H1 (cell line): ENCODE measurements at regions not wholly inside any gene's neighbourhood (a gene's known extent, or its start where the extent isn't known, plus 50 kb on each side); places are given as distances from the start of the nearest gene placed in this dataset.

ENCODE experiments used
- CTCF ChIA-PET: fragments of 300-600 bp; sonication (Branson Sonifier 250); formaldehyde crosslinking; loops from one replicate; lab custom pipeline; 2021; ENCODE audit not compliant: partially characterized antibody; lab: Charles Lee
- POLR2A ChIA-PET: fragments of 300-600 bp; sonication (Branson Sonifier 250); formaldehyde crosslinking; loops from one replicate; lab custom pipeline; 2021; ENCODE audit warnings: inconsistent platforms; ENCODE audit not compliant: partially characterized antibody; lab: Charles Lee
- DNase-seq, 2 experiments: peaks; one replicate each; pipeline versions ENCODE4 v3.0.0 to v3.0.0-alpha.2; 2010 to 2022; ENCODE audit warnings: low spot score in 2 of 2, low read depth in 1 of 2, mixed read lengths in 1 of 2
- FAIRE-seq: peaks from 2 replicates; lab custom pipeline; 2011; peaks lifted over from hg19 to GRCh38; lab: Jason Lieb, UNC
- H2AFZ ChIP-seq: 2 replicates; pipeline ENCODE4 v1.8.1; 2012; ENCODE audit warnings: low read length, inconsistent platforms
- H2AK5ac ChIP-seq: 2 replicates; pipeline ENCODE4 v1.6.1; 2013; ENCODE audit warnings: low read depth, low read length
- H2BK120ac ChIP-seq: replicated peaks from 2 replicates; pipeline ENCODE3; 2013; ENCODE audit warnings: low read depth, low read length, inconsistent platforms
- H2BK12ac ChIP-seq: 2 replicates; pipeline ENCODE4 v1.6.1; 2013; ENCODE audit warnings: low read depth, low read length
- H2BK15ac ChIP-seq: 2 replicates; pipeline ENCODE4 v1.6.1; 2013; ENCODE audit warnings: low read length
- H2BK20ac ChIP-seq: 2 replicates; pipeline ENCODE4 v1.6.1; 2013; ENCODE audit warnings: low read length
- H2BK5ac ChIP-seq: 2 replicates; pipeline ENCODE4 v1.6.1; 2013; ENCODE audit warnings: low read depth, low read length
- H3K14ac ChIP-seq: 2 replicates; pipeline ENCODE4 v1.6.1; 2013; ENCODE audit warnings: inconsistent platforms; ENCODE audit not compliant: insufficient read length
- H3K18ac ChIP-seq: 2 replicates; pipeline ENCODE4 v1.6.1; 2013; ENCODE audit warnings: low read length; ENCODE audit errors: extremely low read depth
- H3K23ac ChIP-seq: 2 replicates; pipeline ENCODE4 v1.6.1; 2013; ENCODE audit warnings: inconsistent platforms; ENCODE audit not compliant: insufficient read length
- H3K23me2 ChIP-seq: 2 replicates; pipeline ENCODE4 v1.6.1; 2013; ENCODE audit warnings: low read depth, low read length
- H3K27ac ChIP-seq: 2 replicates; pipeline ENCODE4 v1.6.1; 2011; ENCODE audit warnings: low read depth, low read length, inconsistent platforms
- H3K27me3 ChIP-seq, 4 experiments: replicated peaks in 1 of 4; 1 replicate in 1 of 4; 2 replicates in 3 of 4; pipeline versions ENCODE4 v1.6.1 to v1.8.1; 2011 to 2013; ENCODE audit warnings: low read length in 3 of 4, mild to moderate bottlenecking in 3 of 4, inconsistent platforms in 2 of 4, mixed read lengths in 2 of 4, moderate library complexity in 1 of 4; ENCODE audit not compliant: control insufficient read depth in 3 of 4, insufficient read depth in 3 of 4; ENCODE audit errors: extremely low read depth in 1 of 4
- H3K36me3 ChIP-seq, 4 experiments: 2 replicates each; pipeline versions ENCODE4 v1.6.1 to v1.8.1; 2011 to 2013; ENCODE audit warnings: mild to moderate bottlenecking in 4 of 4, low read length in 3 of 4, moderate library complexity in 2 of 4, control low read depth in 1 of 4, inconsistent platforms in 1 of 4; ENCODE audit not compliant: insufficient read depth in 4 of 4, control insufficient read depth in 2 of 4
- H3K4ac ChIP-seq: replicated peaks from 2 replicates; pipeline ENCODE3; 2013; ENCODE audit warnings: low read length, low read depth, mixed read lengths, inconsistent platforms; ENCODE audit not compliant: insufficient read length
- H3K4me1 ChIP-seq, 4 experiments: replicated peaks in 1 of 4; 1 replicate in 1 of 4; 2 replicates in 3 of 4; pipeline versions ENCODE4 v1.6.1 to v1.8.1; 2011 to 2013; ENCODE audit warnings: low read length in 3 of 4, inconsistent platforms in 2 of 4, mixed read lengths in 1 of 4; ENCODE audit not compliant: insufficient read depth in 4 of 4, control insufficient read depth in 3 of 4
- H3K4me2 ChIP-seq, 2 experiments: 2 replicates each; pipeline versions ENCODE4 v1.6.1 to v1.8.1; 2011 to 2013; ENCODE audit warnings: low read depth in 2 of 2, low read length in 2 of 2, control low read depth in 1 of 2, inconsistent platforms in 1 of 2, mild to moderate bottlenecking in 1 of 2; ENCODE audit not compliant: insufficient read depth in 1 of 2
- H3K4me3 ChIP-seq, 4 experiments: fragments of 200-600, 300-600 bp in 1 of 4; sonication (generic), shearing (Covaris generic), sonication (Bioruptor Twin) in 1 of 4; 2 replicates each; pipeline versions ENCODE4 v1.5.1 to v1.8.1; 2011 to 2016; ENCODE audit warnings: low read length in 4 of 4, low read depth in 3 of 4, control low read depth in 2 of 4, inconsistent platforms in 2 of 4, mild to moderate bottlenecking in 2 of 4, mixed read lengths in 1 of 4, moderate library complexity in 1 of 4; ENCODE audit not compliant: insufficient read depth in 2 of 4; ENCODE audit errors: extremely low read depth in 1 of 4
- H3K56ac ChIP-seq: replicated peaks from 2 replicates; pipeline ENCODE3; 2013; ENCODE audit warnings: low read depth, mild to moderate bottlenecking, mixed read lengths, low read length, inconsistent platforms; ENCODE audit not compliant: insufficient read length
- H3K79me1 ChIP-seq: 2 replicates; pipeline ENCODE4 v1.6.1; 2013; ENCODE audit warnings: low read depth, low read length, control low read depth
- H3K79me2 ChIP-seq, 2 experiments: 2 replicates each; pipeline versions ENCODE4 v1.6.1 to v1.8.1; 2012 to 2013; ENCODE audit warnings: low read length in 2 of 2, mild to moderate bottlenecking in 2 of 2, inconsistent platforms in 1 of 2; ENCODE audit not compliant: insufficient read depth in 2 of 2, control insufficient read depth in 1 of 2
- H3K9ac ChIP-seq, 4 experiments: replicated peaks in 1 of 4; 1 replicate in 1 of 4; 2 replicates in 3 of 4; pipeline versions ENCODE4 v1.6.1 to v1.8.1; 2011 to 2013; ENCODE audit warnings: low read depth in 3 of 4, low read length in 3 of 4, control low read depth in 2 of 4, mild to moderate bottlenecking in 2 of 4, moderate library complexity in 2 of 4, inconsistent platforms in 1 of 4; ENCODE audit errors: extremely low read depth in 1 of 4
- H3K9me3 ChIP-seq, 2 experiments: 2 replicates each; pipeline versions ENCODE4 v1.6.1 to v1.8.1; 2012 to 2013; ENCODE audit warnings: mild to moderate bottlenecking in 2 of 2, moderate library complexity in 2 of 2, control low read depth in 1 of 2, inconsistent platforms in 1 of 2, low read depth in 1 of 2, low read length in 1 of 2, mixed read lengths in 1 of 2; ENCODE audit not compliant: insufficient read depth in 2 of 2
- H4K20me1 ChIP-seq, 2 experiments: replicated peaks in 1 of 2; 2 replicates each; pipeline versions ENCODE3 to v1.8.1; 2011 to 2013; ENCODE audit warnings: inconsistent platforms in 2 of 2, low read length in 2 of 2, mild to moderate bottlenecking in 1 of 2; ENCODE audit not compliant: insufficient read depth in 2 of 2, control insufficient read depth in 1 of 2
- H4K5ac ChIP-seq: 2 replicates; pipeline ENCODE4 v1.6.1; 2013; ENCODE audit warnings: low read length, low read depth, mixed read lengths, inconsistent platforms; ENCODE audit not compliant: insufficient read length
- H4K8ac ChIP-seq: 2 replicates; pipeline ENCODE4 v1.8.0; 2013; ENCODE audit warnings: mild to moderate bottlenecking, moderate library complexity, low read length, inconsistent platforms; ENCODE audit not compliant: insufficient read depth; ENCODE audit errors: extremely low read depth
- H4K91ac ChIP-seq: replicated peaks from 2 replicates; pipeline ENCODE3; 2013; ENCODE audit warnings: low read length, mixed read lengths, inconsistent platforms; ENCODE audit not compliant: insufficient read length
- ATF3 ChIP-seq: IDR thresholded peaks from 2 replicates; pipeline ENCODE4 v1.6.1; 2011; ENCODE audit warnings: low read depth, mild to moderate bottlenecking, low read length; ENCODE audit not compliant: insufficient read depth
- CEBPB ChIP-seq: IDR thresholded peaks from 2 replicates; pipeline ENCODE4 v1.6.1; 2012; ENCODE audit warnings: low read depth, low read length
- EGR1 ChIP-seq: IDR thresholded peaks from 2 replicates; pipeline ENCODE4 v1.6.1; 2011; ENCODE audit warnings: low read depth, low read length, borderline replicate concordance
- EP300 ChIP-seq, 2 experiments: IDR thresholded peaks; 1 replicate in 1 of 2; 2 replicates in 1 of 2; pipeline ENCODE4 v1.6.1; 2011 to 2012; ENCODE audit warnings: low read depth in 2 of 2, low read length in 2 of 2, mild to moderate bottlenecking in 2 of 2, borderline replicate concordance in 1 of 2, inconsistent platforms in 1 of 2, moderate library complexity in 1 of 2
- HDAC2 ChIP-seq, 2 experiments: fragments of 300-600 bp in 1 of 2; sonication (generic) in 1 of 2; IDR thresholded peaks; 2 replicates each; pipeline ENCODE4 v1.6.1; 2011 to 2012; ENCODE audit warnings: low read depth in 2 of 2, low read length in 2 of 2, mild to moderate bottlenecking in 2 of 2, moderate library complexity in 2 of 2, borderline replicate concordance in 1 of 2, inconsistent platforms in 1 of 2
- KDM1A ChIP-seq: fragments of 200-600, 300-600 bp; sonication (generic); IDR thresholded peaks from 2 replicates; pipeline ENCODE4 v1.7.1; 2016; ENCODE audit warnings: mild to moderate bottlenecking, low read length, borderline replicate concordance
- NRF1 ChIP-seq: IDR thresholded peaks from 2 replicates; pipeline ENCODE4 v1.6.1; 2011; ENCODE audit warnings: mild to moderate bottlenecking, low read depth, low read length, improper control_type of control experiment
- POU5F1 ChIP-seq: IDR thresholded peaks from 2 replicates; pipeline ENCODE4 v1.6.1; 2011; ENCODE audit warnings: low read depth, mild to moderate bottlenecking, low read length, moderate library complexity
- SP4 ChIP-seq: IDR thresholded peaks from 2 replicates; pipeline ENCODE4 v1.6.1; 2012; ENCODE audit warnings: low read length, inconsistent platforms
- SRF ChIP-seq: IDR thresholded peaks from 2 replicates; pipeline ENCODE4 v1.6.1; 2011; ENCODE audit warnings: mild to moderate bottlenecking, low read depth, low read length, moderate library complexity
- SUZ12 ChIP-seq: fragments of 200-600 bp; sonication (generic); IDR thresholded peaks from 2 replicates; pipeline ENCODE4 v1.6.1; 2012; ENCODE audit warnings: mild to moderate bottlenecking, inconsistent platforms, low read length, moderate library complexity, mixed read lengths
- TAF7 ChIP-seq: optimal IDR thresholded peaks from 2 replicates; pipeline ENCODE3; 2011; ENCODE audit warnings: low read depth, mild to moderate bottlenecking, inconsistent platforms, low read length, moderate library complexity, borderline replicate concordance
- TBP ChIP-seq: IDR thresholded peaks from 2 replicates; pipeline ENCODE4 v1.6.1; 2011; ENCODE audit warnings: low read depth, low read length, improper control_type of control experiment
- USF2 ChIP-seq: IDR thresholded peaks from 2 replicates; pipeline ENCODE4 v1.6.1; 2011; ENCODE audit warnings: low read length, improper control_type of control experiment

- Histone ChIP-seq H4K5ac (no peak overlapping the region), H3K9ac (no peak overlapping the region), H2AK5ac (no peak overlapping the region), H2AFZ (no peak overlapping the region), H3K4ac (no peak overlapping the region), H3K27me3 (no peaks in the 10 kb centered on the region), H3K14ac (no peak overlapping the region), H3K79me2 (no peaks in the 10 kb centered on the region), H3K4me1 (peaks cover 0 to 6% (median 4%) of the 10 kb centered on the region in 4 experiments; a peak in 4 of 7 replicates), H2BK12ac (no peak overlapping the region), H2BK5ac (no peak overlapping the region), H2BK15ac (no peak overlapping the region), H3K23me2 (no peaks in the 10 kb centered on the region), H3K4me2 (no peak overlapping the region), H2BK120ac (no peak overlapping the region), H2BK20ac (no peak overlapping the region), H3K4me3 (no peak overlapping the region), H3K23ac (no peak overlapping the region), H4K91ac (no peak overlapping the region), H4K8ac (no peak overlapping the region), H3K56ac (no peak overlapping the region), H3K36me3 (no peaks in the 10 kb centered on the region), H3K79me1 (no peaks in the 10 kb centered on the region), H3K9me3 (no peaks in the 10 kb centered on the region), H3K27ac (no peak overlapping the region), H3K18ac (no peak overlapping the region), H4K20me1 (no peaks in the 10 kb centered on the region)
- ChIA-PET POLR2A (no interaction called here), CTCF (interaction anchor here (0.7 to 1.6 kb wide), 4 partner anchors 20 to 713 kb away, joined by 4 to 6 read pairs (median 4); no protein-coding TSS in a partner anchor)
- no peak for DNase-seq
- FAIRE-seq: no peak
- TF ChIP-seq HDAC2 (IDR thresholded peaks at IDR 0.05; ENCODE audit: borderline replicate concordance in 1 of 2, low read depth in 2 of 2, low read length in 2 of 2) (no peak), POU5F1 (no peak), SP4 (no peak), SUZ12 (no peak), TAF7 (no peak), KDM1A (no peak), EGR1 (no peak), ATF3 (no peak), SRF (no peak), TBP (no peak), CEBPB (no peak), USF2 (no peak), NRF1 (no peak), EP300 (IDR thresholded peaks at IDR 0.05; ENCODE audit: borderline replicate concordance in 1 of 2, low read depth in 2 of 2, low read length in 2 of 2) (no peak)
Observed at GRCh38 chr1:239239529-239239928, 146.8 kb upstream of the CHRM3 start.
